NCI-H2227 (cell line): ENCODE measurements at regions not wholly inside any gene's neighbourhood (a gene's known extent, or its start where the extent isn't known, plus 50 kb on each side); places are given as distances from the start of the nearest gene placed in this dataset.

Experiments used
- DNase-seq: peaks from one replicate; lab custom pipeline; 2025; ENCODE audit not compliant: unreplicated experiment; lab: John Stamatoyannopoulos, UW

- no peak for DNase-seq
Measured at GRCh38 chr12:115859231-115859630, 418.3 kb downstream of the MED13L start.

- no peak for DNase-seq
Measured at GRCh38 chr12:115857923-115858322, 419.6 kb downstream of the MED13L start.

GRCh38 chr12:115857160-115857920 is 420.2 kb downstream of the MED13L start:
- no peak for DNase-seq

- DNase-seq, result no peak
Measured at GRCh38 chr12:115852054-115852453, 425.4 kb downstream of the MED13L start.

- DNase-seq, result no peak
Measured at GRCh38 chr12:115850957-115851356, 426.5 kb downstream of the MED13L start.

- DNase-seq, result no peak
Measured at GRCh38 chr12:115849262-115849943, 428.1 kb downstream of the MED13L start.

GRCh38 chr12:115847398-115847797 is 430.1 kb downstream of the MED13L start:
- no peak for DNase-seq

GRCh38 chr12:115846516-115846915 is 431.0 kb downstream of the MED13L start:
- DNase-seq, result no peak

- DNase-seq, result no peak
Measured at GRCh38 chr12:115840159-115840558, 437.3 kb downstream of the MED13L start.

GRCh38 chr12:115838952-115839351 is 438.5 kb downstream of the MED13L start:
- DNase-seq, result no peak

GRCh38 chr12:115837220-115837619 is 440.3 kb downstream of the MED13L start:
- no peak for DNase-seq

GRCh38 chr12:115835445-115835844 is 442.0 kb downstream of the MED13L start:
- no peak for DNase-seq

GRCh38 chr12:115833704-115834103 is 443.8 kb downstream of the MED13L start:
- DNase-seq, result no peak

- no peak for DNase-seq
Measured at GRCh38 chr12:115830633-115831032, 446.9 kb downstream of the MED13L start.

GRCh38 chr12:115830070-115830469 is 447.4 kb downstream of the MED13L start:
- no peak for DNase-seq

GRCh38 chr12:115828168-115828567 is 449.3 kb downstream of the MED13L start:
- no peak for DNase-seq

GRCh38 chr12:115824936-115825602 is 452.4 kb downstream of the MED13L start:
- DNase-seq, result no peak

- no peak for DNase-seq
Measured at GRCh38 chr12:115823635-115824034, 453.9 kb downstream of the MED13L start.

GRCh38 chr12:115820656-115821055 is 456.8 kb downstream of the MED13L start:
- DNase-seq, result no peak

GRCh38 chr12:115818973-115819372 is 458.5 kb downstream of the MED13L start:
- no peak for DNase-seq

- no peak for DNase-seq
Measured at GRCh38 chr12:115817389-115817788, 460.1 kb downstream of the MED13L start.

- DNase-seq, result no peak
Measured at GRCh38 chr12:115815924-115816323, 461.6 kb downstream of the MED13L start.
